Right lobe of liver (tissue), 4 donors: ENCODE measurements at regions not wholly inside any gene's neighbourhood (a gene's known extent, or its start where the extent isn't known, plus 50 kb on each side); places are given as distances from the start of the nearest gene placed in this dataset.
"Not testable (repeated sequence)": the region's sequence is repeated elsewhere in the genome, so short reads cannot be mapped to it uniquely, and the experiment has no call there.

Experiments
- POLR2A ChIP-seq: fragments of 450-650 bp; IDR thresholded peaks from one replicate; pipeline ENCODE4 v1.6.1; 2017; ENCODE audit warnings: antibody characterized with exemption, mild to moderate bottlenecking
- TF ChIP-seq, protein P1 (sequence below), 4 donors: fragments of 200-600 bp in 3 of 4; fragments of 450-650 bp in 1 of 4; IDR thresholded peaks; one replicate each; pipeline versions ENCODE4 v1.5.1 to v1.8.0; 2016 to 2022; ENCODE audit warnings: antibody characterized with exemption in 4 of 4, mild to moderate bottlenecking in 2 of 4
- donor health status: DM: no; HTN: no; CAD: no.
- donor health status: DM: no; HTN: no; CAD: no.
- donor health status: DM: no; HTN: yes; CAD: no.

DNA sequence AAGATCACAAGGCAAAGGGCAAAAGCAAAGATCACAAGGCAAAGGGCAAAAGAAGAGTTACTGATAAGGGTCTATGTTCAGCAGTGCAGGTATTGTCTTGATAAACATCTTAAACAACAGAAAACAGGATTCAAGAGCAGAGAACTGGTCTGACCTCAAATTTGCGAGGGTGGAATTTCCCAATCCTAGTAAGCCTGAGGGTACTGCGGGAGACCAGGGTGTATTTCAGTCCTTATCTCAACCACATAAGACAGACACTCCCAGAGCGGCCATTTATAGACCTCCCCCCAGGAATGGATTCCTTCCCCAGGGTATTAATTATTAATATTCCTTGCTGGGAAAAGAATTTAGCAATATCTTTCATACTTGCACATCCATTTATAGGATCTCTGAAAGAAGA is 575.3 kb upstream of the MAN1A1 start:
- TF ChIP-seq, protein P1, sequence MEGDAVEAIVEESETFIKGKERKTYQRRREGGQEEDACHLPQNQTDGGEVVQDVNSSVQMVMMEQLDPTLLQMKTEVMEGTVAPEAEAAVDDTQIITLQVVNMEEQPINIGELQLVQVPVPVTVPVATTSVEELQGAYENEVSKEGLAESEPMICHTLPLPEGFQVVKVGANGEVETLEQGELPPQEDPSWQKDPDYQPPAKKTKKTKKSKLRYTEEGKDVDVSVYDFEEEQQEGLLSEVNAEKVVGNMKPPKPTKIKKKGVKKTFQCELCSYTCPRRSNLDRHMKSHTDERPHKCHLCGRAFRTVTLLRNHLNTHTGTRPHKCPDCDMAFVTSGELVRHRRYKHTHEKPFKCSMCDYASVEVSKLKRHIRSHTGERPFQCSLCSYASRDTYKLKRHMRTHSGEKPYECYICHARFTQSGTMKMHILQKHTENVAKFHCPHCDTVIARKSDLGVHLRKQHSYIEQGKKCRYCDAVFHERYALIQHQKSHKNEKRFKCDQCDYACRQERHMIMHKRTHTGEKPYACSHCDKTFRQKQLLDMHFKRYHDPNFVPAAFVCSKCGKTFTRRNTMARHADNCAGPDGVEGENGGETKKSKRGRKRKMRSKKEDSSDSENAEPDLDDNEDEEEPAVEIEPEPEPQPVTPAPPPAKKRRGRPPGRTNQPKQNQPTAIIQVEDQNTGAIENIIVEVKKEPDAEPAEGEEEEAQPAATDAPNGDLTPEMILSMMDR (IDR thresholded peaks at IDR 0.05): not testable (repeated sequence)
- TF ChIP-seq POLR2A: not testable (repeated sequence)
